Keratinocyte (primary cell): ENCODE measurements at regions not wholly inside any gene's neighbourhood (a gene's known extent, or its start where the extent isn't known, plus 50 kb on each side); places are given as distances from the start of the nearest gene placed in this dataset.

Source experiments
- EZH2 ChIP-seq: IDR thresholded peaks from one replicate; pipeline ENCODE4 v1.6.1; 2012; ENCODE audit warnings: inconsistent platforms, mild to moderate bottlenecking, low read length, moderate library complexity
- TF ChIP-seq, protein P1 (sequence below), 3 experiments: IDR thresholded peaks in 1 of 3; conservative IDR thresholded peaks in 1 of 3; optimal IDR thresholded peaks in 1 of 3; 2 replicates in 2 of 3; 3 replicates in 1 of 3; pipeline versions ENCODE3 to v1.5.1; 2011; ENCODE audit warnings: low read length in 3 of 3, mild to moderate bottlenecking in 3 of 3, moderate library complexity in 2 of 3, control low read depth in 1 of 3, inconsistent platforms in 1 of 3; ENCODE audit not compliant: insufficient read depth in 2 of 3; ENCODE audit errors: extremely low read depth in 1 of 3

DNA sequence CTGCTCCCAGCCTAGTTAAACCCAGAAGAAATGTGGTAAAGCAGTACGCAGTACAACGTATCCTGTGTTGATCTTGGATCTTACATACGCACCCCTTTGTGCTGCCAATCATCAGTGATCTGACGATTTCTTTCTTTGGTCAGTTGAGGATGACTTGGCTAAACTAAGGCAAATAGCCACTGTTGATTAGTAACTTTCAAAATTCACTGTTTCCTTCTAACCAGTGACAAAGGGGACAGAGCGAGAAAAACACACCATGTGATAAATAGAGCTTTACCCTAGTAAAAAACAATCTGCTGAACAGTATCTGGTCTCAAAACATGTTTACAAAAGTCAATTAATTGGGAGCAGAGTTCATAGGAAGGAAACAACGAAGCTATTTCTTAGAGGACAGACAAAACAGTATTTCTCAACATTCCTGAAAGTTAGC lies 123.2 kb upstream of the RAB18 start:
- TF ChIP-seq, protein P1, sequence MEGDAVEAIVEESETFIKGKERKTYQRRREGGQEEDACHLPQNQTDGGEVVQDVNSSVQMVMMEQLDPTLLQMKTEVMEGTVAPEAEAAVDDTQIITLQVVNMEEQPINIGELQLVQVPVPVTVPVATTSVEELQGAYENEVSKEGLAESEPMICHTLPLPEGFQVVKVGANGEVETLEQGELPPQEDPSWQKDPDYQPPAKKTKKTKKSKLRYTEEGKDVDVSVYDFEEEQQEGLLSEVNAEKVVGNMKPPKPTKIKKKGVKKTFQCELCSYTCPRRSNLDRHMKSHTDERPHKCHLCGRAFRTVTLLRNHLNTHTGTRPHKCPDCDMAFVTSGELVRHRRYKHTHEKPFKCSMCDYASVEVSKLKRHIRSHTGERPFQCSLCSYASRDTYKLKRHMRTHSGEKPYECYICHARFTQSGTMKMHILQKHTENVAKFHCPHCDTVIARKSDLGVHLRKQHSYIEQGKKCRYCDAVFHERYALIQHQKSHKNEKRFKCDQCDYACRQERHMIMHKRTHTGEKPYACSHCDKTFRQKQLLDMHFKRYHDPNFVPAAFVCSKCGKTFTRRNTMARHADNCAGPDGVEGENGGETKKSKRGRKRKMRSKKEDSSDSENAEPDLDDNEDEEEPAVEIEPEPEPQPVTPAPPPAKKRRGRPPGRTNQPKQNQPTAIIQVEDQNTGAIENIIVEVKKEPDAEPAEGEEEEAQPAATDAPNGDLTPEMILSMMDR (optimal IDR thresholded peaks at IDR 0.05 in 1 of 3, IDR thresholded peaks at IDR 0.05 in 1 of 3, conservative IDR thresholded peaks at IDR 0.05 in 1 of 3; ENCODE audit: extremely low read depth in 1 of 3, insufficient read depth in 2 of 3, low read length in 3 of 3): no peak
- TF ChIP-seq EZH2: no peak
